ENCODE measurements at regions not wholly inside any gene's neighbourhood (a gene's known extent, or its start where the extent isn't known, plus 50 kb on each side); places are given as distances from the start of the nearest gene placed in this dataset.
"Not testable (repeated sequence)": the region's sequence is repeated elsewhere in the genome, so short reads cannot be mapped to it uniquely, and the experiment has no call there.

DNA sequence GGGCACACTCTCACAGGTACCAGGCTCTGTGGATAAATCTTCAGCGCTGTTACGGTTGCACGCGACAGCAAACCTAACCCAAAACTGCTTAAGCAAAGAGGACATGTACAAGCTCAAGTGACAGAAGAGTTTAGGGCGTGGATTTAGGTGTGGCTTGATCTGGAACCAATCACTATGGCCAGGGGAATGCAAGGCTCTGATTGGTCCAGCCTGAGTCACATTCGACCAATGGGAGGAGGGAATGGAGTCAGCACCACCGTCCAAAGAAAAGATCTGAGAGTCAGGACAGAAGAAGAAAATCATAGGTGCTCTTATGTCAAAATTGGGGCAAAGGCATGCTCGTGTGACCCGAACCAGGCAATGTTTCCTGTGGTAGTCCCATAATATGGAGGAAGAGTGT is 139.0 kb downstream of the TRIM43 start:
- no peaks in the 10 kb centered on the region for H3K9me3 Mint-ChIP-seq
- peaks cover 8% of the 10 kb centered on the region for H3K27me3 Mint-ChIP-seq (ENCODE audit: insufficient read depth)
- peaks cover 8% of the 10 kb centered on the region; the same call in 1 of the 2 replicates for H3K4me1 Mint-ChIP-seq (ENCODE audit: low read depth)
- no peak overlapping the region for H3K4me3 Mint-ChIP-seq
- no peak for DNase-seq
- no peak overlapping the region for H3K27ac Mint-ChIP-seq
- H3K36me3 Mint-ChIP-seq (ENCODE audit: low read depth) = no peaks in the 10 kb centered on the region
- no peak for TF ChIP-seq CTCF (IDR thresholded peaks at IDR 0.05)

GRCh38 chr2:95734976-95735890 is 143.4 kb downstream of the TRIM43 start:
- Mint-ChIP-seq H3K9me3 (no peaks in the 10 kb centered on the region), H3K4me1 (ENCODE audit: low read depth) (no peaks in the 10 kb centered on the region), H3K4me3 (peak overlapping the region; percentile 36; the same call in 1 of the 2 replicates), H3K36me3 (ENCODE audit: low read depth) (no peaks in the 10 kb centered on the region), H3K27me3 (ENCODE audit: insufficient read depth) (peaks cover 19% of the 10 kb centered on the region), H3K27ac (no peak overlapping the region)
- no peak for TF ChIP-seq CTCF (IDR thresholded peaks at IDR 0.05)
- DNase-seq = no peak

DNA sequence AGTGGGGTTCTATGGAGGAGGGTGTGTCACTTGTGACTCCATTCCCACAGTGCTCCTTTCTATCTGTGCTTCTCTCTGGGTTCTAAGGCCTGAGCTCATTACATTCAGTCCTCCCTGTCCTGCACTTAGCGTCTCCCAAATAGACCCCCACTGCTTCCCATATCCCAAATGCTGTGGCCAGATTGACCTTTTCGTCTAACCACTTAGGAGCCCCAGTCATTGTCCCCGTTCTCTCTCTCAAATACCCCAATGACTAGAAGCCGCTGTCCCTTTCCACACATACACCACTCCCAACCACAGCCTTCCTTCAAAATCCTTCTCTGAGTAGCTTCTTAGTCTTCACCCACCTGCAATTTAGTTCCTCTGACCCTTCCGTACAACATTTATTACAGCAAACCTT is 146.5 kb downstream of the TRIM43 start:
- Mint-ChIP-seq H3K27ac (no peak overlapping the region), H3K36me3 (ENCODE audit: low read depth) (no peaks in the 10 kb centered on the region), H3K9me3 (no peaks in the 10 kb centered on the region), H3K4me3 (no peak overlapping the region), H3K27me3 (ENCODE audit: insufficient read depth) (peaks cover 14% of the 10 kb centered on the region), H3K4me1 (ENCODE audit: low read depth) (no peaks in the 10 kb centered on the region)
- no peak for TF ChIP-seq CTCF (IDR thresholded peaks at IDR 0.05)
- DNase-seq = no peak

- not testable (repeated sequence) for H3K4me3 Mint-ChIP-seq; H3K36me3 Mint-ChIP-seq (ENCODE audit: low read depth); H3K27ac Mint-ChIP-seq; H3K4me1 Mint-ChIP-seq (ENCODE audit: low read depth); DNase-seq; H3K9me3 Mint-ChIP-seq
- H3K27me3 Mint-ChIP-seq (ENCODE audit: insufficient read depth) = peaks cover 29% of the 10 kb centered on the region
These were observed 160.3 kb downstream of the TRIM43 start for GRCh38 chr2:95752126-95752525.

GRCh38 chr2:95753812-95754211 is 162.0 kb downstream of the TRIM43 start:
- not testable (repeated sequence) for H3K4me3 Mint-ChIP-seq; DNase-seq; H3K27ac Mint-ChIP-seq; H3K36me3 Mint-ChIP-seq (ENCODE audit: low read depth); H3K9me3 Mint-ChIP-seq; H3K4me1 Mint-ChIP-seq (ENCODE audit: low read depth)
- H3K27me3 Mint-ChIP-seq (ENCODE audit: insufficient read depth) = peaks cover 27% of the 10 kb centered on the region

DNA sequence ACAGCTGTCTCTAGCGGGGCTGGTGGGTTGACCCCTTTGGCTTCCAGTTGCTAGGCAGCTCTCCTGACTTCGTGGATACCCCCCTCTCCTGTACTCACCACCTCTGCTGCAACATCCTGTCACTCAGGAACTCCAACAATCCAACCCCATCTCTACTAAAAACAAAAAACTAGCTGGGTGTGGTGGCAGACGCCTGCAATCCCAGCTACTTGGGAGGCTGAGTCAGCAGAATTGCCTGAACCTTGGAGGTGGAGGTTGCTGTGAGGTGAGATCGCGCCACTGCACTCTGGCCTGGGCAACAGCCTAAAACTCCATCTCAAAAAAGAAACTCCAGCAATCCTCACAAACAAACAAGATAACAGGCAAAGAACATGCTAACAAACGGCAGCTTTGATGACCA is 162.4 kb downstream of the TRIM43 start:
- not testable (repeated sequence) for H3K9me3 Mint-ChIP-seq; H3K4me1 Mint-ChIP-seq (ENCODE audit: low read depth); H3K4me3 Mint-ChIP-seq; H3K27ac Mint-ChIP-seq; H3K36me3 Mint-ChIP-seq (ENCODE audit: low read depth); DNase-seq
- H3K27me3 Mint-ChIP-seq (ENCODE audit: insufficient read depth) = peaks cover 27% of the 10 kb centered on the region

DNA sequence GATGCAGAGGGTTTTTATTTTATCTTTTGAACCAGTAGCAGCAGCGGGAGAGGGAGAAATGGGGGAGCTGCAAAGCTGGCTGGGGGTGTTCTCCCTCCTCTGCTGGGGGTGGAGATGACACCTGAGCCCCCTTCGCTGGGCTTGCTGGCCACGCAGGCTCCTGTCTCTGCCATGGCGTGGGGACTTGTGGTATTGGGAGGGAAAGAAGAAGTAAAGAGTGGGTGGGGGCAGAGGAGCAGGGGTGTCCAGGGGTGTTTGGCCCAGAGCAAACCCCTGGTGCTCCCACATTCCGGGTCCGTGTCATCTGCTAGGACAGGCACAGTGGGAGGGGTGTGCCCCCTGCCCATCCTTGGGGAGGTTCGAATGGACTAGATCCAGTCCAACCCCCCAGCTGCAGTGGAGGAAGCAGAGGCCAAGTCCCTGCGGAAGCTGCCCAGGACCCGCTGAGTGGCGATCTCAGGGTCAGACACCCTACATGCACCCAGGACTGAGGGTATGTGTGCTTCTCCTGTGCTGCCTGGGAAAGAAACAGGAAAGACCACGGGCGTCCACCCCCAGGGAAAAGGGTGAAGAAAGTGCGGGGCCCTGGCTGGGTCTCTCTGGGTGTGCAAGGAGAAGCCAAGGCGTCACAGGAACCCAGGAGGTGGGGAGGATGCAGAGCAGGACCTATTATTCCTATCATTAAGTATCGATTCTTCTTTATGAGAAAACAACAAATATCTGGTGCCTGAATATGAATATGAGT is 163.2 kb downstream of the TRIM43 start:
- not testable (repeated sequence) for H3K27ac Mint-ChIP-seq; H3K4me1 Mint-ChIP-seq (ENCODE audit: low read depth); DNase-seq; H3K4me3 Mint-ChIP-seq; H3K9me3 Mint-ChIP-seq; H3K36me3 Mint-ChIP-seq (ENCODE audit: low read depth)
- peaks cover 27% of the 10 kb centered on the region for H3K27me3 Mint-ChIP-seq (ENCODE audit: insufficient read depth)

DNA sequence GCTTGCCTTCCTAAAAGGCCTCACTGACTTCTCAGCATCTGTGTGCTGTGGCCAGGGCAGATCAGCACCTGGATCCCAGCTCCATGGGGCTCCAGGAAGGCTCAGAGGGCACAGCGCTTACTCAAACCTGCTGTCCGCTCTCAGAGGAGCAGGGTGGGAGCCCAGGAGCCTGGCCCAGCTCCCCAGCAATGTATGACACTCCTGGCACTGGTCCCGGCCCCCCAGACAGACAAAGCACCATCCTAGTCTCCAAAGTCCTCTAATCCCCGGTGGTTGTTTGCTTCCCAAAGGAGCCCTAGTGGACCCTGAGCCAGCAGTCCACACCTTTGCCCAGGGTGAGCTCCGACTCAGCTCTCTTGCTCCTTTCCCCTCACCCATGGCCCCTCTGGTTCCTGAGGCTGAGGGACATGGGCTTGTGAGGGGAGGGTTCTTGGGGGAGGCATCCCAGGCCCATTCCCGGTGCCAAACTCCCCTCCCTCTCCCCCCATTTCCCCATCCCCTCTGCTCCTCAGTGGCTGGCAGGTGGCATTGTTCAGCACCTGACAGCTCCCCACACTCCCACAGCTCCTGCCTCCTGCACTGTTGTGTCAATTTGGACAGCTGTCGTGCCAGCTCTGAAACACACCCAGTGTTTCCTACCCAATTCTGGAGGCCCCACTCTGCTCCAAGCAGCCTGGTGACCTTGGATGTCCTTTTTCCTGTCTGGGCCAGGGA is 164.3 kb downstream of the TRIM43 start:
- not testable (repeated sequence) for H3K36me3 Mint-ChIP-seq (ENCODE audit: low read depth); DNase-seq; H3K4me3 Mint-ChIP-seq; H3K27ac Mint-ChIP-seq; H3K9me3 Mint-ChIP-seq; H3K4me1 Mint-ChIP-seq (ENCODE audit: low read depth)
- H3K27me3 Mint-ChIP-seq (ENCODE audit: insufficient read depth) = peaks cover 25% of the 10 kb centered on the region
